ENCODE measurements at regions not wholly inside any gene's neighbourhood (a gene's known extent, or its start where the extent isn't known, plus 50 kb on each side); places are given as distances from the start of the nearest gene placed in this dataset.

DNA sequence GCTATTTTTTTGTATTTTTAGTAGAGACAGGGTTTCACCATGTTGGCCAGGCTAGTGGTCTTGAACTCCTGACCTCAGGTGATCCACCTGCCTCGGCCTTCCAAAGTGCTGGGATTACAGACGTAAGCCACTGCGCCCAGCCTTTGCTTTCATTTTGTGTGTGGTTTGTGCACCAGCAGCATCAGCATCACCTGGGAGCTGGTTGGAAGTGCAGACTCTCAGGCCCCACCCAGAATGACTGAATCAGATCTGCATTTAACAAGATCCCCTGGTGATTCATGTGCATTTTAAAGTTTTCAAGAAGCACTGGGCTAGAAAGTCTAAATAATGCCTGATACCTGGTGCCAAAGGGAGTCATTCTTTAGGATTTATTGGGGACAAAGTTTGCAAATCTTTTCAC is 73.4 kb upstream of the BNIP2 start:
- no peak for TF ChIP-seq POLR2AphosphoS5 (IDR thresholded peaks at IDR 0.05)
- TF ChIP-seq, protein P1, sequence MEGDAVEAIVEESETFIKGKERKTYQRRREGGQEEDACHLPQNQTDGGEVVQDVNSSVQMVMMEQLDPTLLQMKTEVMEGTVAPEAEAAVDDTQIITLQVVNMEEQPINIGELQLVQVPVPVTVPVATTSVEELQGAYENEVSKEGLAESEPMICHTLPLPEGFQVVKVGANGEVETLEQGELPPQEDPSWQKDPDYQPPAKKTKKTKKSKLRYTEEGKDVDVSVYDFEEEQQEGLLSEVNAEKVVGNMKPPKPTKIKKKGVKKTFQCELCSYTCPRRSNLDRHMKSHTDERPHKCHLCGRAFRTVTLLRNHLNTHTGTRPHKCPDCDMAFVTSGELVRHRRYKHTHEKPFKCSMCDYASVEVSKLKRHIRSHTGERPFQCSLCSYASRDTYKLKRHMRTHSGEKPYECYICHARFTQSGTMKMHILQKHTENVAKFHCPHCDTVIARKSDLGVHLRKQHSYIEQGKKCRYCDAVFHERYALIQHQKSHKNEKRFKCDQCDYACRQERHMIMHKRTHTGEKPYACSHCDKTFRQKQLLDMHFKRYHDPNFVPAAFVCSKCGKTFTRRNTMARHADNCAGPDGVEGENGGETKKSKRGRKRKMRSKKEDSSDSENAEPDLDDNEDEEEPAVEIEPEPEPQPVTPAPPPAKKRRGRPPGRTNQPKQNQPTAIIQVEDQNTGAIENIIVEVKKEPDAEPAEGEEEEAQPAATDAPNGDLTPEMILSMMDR (IDR thresholded peaks at IDR 0.05), result no peak
- no peak for TF ChIP-seq POLR2A (IDR thresholded peaks at IDR 0.05)
- TF ChIP-seq EP300 (IDR thresholded peaks at IDR 0.05), result no peak
